Fibroblast of the aortic adventitia (primary cell): ENCODE measurements at regions not wholly inside any gene's neighbourhood (a gene's known extent, or its start where the extent isn't known, plus 50 kb on each side); places are given as distances from the start of the nearest gene placed in this dataset.

Experiments used
- DNase-seq: peaks from one replicate; pipeline ENCODE4 v3.0.0-alpha.2; 2010; ENCODE audit warnings: low read depth
- H3K4me3 ChIP-seq: 2 replicates; pipeline ENCODE4 v1.5.1; 2011; ENCODE audit warnings: low read depth, mild to moderate bottlenecking, control low read depth, low read length, moderate library complexity
- TF ChIP-seq, protein P1 (sequence below): IDR thresholded peaks from 2 replicates; pipeline ENCODE4 v1.5.1; 2011; ENCODE audit warnings: mild to moderate bottlenecking, low read length, control low read depth, inconsistent platforms; ENCODE audit not compliant: insufficient read depth

- peak; percentile 22 for DNase-seq
- TF ChIP-seq, protein P1, sequence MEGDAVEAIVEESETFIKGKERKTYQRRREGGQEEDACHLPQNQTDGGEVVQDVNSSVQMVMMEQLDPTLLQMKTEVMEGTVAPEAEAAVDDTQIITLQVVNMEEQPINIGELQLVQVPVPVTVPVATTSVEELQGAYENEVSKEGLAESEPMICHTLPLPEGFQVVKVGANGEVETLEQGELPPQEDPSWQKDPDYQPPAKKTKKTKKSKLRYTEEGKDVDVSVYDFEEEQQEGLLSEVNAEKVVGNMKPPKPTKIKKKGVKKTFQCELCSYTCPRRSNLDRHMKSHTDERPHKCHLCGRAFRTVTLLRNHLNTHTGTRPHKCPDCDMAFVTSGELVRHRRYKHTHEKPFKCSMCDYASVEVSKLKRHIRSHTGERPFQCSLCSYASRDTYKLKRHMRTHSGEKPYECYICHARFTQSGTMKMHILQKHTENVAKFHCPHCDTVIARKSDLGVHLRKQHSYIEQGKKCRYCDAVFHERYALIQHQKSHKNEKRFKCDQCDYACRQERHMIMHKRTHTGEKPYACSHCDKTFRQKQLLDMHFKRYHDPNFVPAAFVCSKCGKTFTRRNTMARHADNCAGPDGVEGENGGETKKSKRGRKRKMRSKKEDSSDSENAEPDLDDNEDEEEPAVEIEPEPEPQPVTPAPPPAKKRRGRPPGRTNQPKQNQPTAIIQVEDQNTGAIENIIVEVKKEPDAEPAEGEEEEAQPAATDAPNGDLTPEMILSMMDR, result no peak
- no peak overlapping the region for H3K4me3 ChIP-seq
Observed at GRCh38 chr12:67471810-67472209, 176.7 kb upstream of the DYRK2 start.

- TF ChIP-seq, protein P1, result no peak
- no peak overlapping the region for H3K4me3 ChIP-seq
- peak; percentile 56 for DNase-seq
Observed at GRCh38 chr12:67472539-67472938, 176.0 kb upstream of the DYRK2 start.

DNA sequence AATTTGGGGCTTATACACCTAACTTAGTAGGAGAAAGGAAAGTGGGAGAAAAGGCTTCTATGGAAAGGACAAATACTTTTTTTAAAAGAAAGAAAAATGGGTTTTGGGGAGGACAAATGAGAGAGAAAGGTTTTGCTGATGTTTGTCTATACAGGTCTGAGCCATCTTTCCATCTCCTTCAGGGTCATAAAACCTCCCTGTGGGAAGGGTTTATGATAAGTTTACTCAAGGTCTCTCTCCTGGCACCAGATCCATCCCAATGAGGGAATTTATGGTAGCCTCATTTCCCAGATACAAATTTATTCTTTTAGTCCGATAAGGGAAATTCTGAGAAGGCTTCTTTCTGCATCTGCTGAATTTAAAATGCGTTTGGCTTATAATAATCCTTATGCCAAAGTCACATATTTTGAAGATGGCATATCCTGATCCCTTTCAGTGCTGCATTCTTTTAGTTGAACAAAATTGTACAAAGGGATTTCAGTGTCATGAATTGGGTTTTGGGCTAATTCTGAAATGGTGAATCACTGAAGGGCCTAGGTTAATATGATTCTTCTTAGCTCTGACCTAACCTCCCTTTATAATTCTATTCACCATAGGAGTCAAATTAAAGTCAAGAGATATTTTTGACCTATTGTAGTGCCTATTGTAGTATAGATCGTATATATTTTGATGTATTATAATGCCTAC is 173.5 kb upstream of the DYRK2 start:
- no peak overlapping the region for H3K4me3 ChIP-seq
- TF ChIP-seq, protein P1, result no peak
- no peak for DNase-seq

- H3K4me3 ChIP-seq, result no peak overlapping the region
- DNase-seq, result no peak
- TF ChIP-seq, protein P1, result no peak
Observed at GRCh38 chr12:67475725-67476124, 172.8 kb upstream of the DYRK2 start.

DNA sequence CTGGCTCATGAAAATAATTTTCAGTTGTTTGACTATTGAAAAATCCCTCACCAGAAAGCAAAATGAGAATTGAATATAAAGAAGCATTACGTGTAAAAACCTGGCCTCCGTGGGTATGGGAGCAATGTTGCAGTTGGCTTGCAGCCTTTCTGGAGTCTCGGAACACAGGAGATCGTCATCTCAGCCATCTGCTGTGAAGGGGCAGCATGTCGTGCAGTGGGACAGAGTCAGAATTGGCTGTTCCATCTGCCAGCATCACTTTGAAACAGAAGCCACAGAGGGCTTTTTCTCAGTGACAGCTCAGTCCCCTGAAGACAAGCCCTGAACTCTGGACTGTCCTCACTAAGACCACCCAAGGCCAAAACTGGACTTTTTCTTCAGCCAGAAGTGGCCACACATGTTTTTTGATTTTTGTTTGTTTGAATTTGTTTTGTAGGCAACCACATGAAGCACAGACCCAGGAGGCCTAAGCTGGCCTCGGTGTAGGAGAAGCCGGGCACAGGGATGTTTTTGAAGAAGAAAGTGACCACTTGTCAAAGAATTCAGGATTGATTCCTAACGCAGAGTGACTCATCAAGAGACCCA is 170.8 kb upstream of the DYRK2 start:
- no peak overlapping the region for H3K4me3 ChIP-seq
- TF ChIP-seq, protein P1, result no peak
- DNase-seq, result no peak

DNA sequence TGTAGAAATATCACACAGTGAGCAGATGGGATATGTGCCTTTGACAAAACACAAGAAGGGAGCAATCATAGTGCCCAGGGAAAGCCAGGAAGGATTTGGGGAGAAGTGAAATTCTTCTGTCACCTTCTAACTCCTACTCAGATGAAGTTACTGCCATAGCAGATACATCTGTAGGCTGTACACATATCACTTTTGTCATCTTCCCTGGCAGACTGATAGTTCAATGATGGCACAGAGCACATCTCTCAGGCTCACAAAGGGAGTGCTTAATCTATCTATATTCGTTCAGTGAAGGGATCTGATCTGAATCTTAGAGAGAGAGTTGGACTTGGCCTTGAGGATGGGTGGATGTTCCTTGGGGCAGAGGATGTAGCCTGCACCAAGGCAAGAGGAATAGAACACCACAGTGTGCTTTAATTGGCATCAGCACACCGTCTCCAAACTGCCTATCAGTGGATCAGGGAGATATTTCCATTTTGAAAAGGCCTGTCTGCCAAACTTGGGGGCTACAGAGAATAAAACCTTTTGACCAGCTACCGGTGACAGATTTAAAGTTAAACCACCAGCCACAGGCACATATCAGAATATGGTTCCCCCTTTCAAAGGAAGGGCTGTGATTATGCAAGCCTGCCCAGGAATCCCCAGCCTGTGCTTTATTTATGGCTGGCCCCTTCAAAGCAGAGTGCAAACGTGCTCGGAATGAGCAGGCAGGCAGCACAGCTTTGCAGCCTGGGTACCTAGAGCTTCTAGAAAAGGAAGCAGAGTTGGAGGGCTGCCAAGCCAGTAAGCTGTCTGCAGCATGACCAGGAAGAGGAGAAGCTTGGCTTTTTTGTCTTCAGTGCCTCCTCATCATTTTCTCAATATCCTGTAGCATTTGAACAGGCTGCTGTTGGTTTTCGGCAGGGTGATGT is 165.5 kb upstream of the DYRK2 start:
- DNase-seq, result peak; percentile 22
- TF ChIP-seq, protein P1, result no peak
- H3K4me3 ChIP-seq, result no peak overlapping the region
